ENCODE measurements at regions not wholly inside any gene's neighbourhood (a gene's known extent, or its start where the extent isn't known, plus 50 kb on each side); places are given as distances from the start of the nearest gene placed in this dataset.
A peak's percentile ranks its signal among the peaks of the same experiment; 100 is the strongest.

DNA sequence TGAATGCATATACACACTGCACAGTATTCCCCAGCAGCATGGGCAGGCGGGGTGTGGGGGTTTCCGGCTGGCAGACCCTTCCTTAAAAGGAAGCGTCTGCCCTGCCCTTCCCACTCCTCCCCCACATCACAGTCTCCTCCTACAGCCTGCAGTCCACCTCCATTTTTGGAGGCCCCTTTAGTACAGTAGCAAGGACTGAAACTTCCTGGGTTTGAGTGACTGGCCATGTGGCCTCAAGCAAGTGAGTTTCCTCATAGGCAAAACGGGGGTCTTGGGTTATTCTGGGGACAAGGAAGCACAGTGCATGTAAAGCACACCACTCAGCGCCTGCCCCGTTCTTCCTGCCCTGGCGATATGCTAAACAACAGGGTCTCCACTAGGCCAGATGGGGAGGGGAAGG is 62.1 kb upstream of the COL13A1 start:
- H3K27ac ChIP-seq, result no peak overlapping the region
- no peak for TF ChIP-seq CTCF (IDR thresholded peaks at IDR 0.05)
- TF ChIP-seq POLR2A (IDR thresholded peaks at IDR 0.05), result no peak
- DNase-seq, result no peak
- H3K4me3 ChIP-seq, result no peak overlapping the region
- peaks cover 0 to 4% (median 0%) of the 10 kb centered on the region in 9 donors for H3K27me3 ChIP-seq
- intact Hi-C loops (cut with DNase I), result loop anchor here in 2 of 10 donors (5.0 to 10.0 kb wide), 3 partner anchors 58 to 175 kb away; no protein-coding TSS in a partner anchor
- peak in 1 of 4 donors; percentile 3 for ATAC-seq
- 63 to 73% (median 69%) methylated on average over 7 of the region's 7 CpGs for WGBS, 4 donors
- H3K4me1 ChIP-seq, result peaks cover 0 to 23% (median 1%) of the 10 kb centered on the region in 12 donors
- H3K36me3 ChIP-seq, result no peaks in the 10 kb centered on the region
- no peaks in the 10 kb centered on the region for H3K9me3 ChIP-seq

GRCh38 chr10:69740126-69740525 is 61.6 kb upstream of the COL13A1 start:
- H3K4me1 ChIP-seq, result peaks cover 0 to 23% (median 1%) of the 10 kb centered on the region in 12 donors
- no peak overlapping the region for H3K27ac ChIP-seq
- H3K4me3 ChIP-seq, result no peak overlapping the region
- intact Hi-C loops (cut with DNase I), result loop anchor here in 1 of 10 donors (5.0 kb wide), 1 partner anchor 172 kb away; no protein-coding TSS in a partner anchor
- WGBS, 4 donors, result 79 to 90% (median 85%) methylated on average over 3 of the region's 3 CpGs
- no peaks in the 10 kb centered on the region for H3K9me3 ChIP-seq
- no peak for DNase-seq
- H3K27me3 ChIP-seq, result peaks cover 0 to 4% (median 0%) of the 10 kb centered on the region in 9 donors
- H3K36me3 ChIP-seq, result no peaks in the 10 kb centered on the region
- TF ChIP-seq CTCF (IDR thresholded peaks at IDR 0.05) (no peak), POLR2A (IDR thresholded peaks at IDR 0.05) (no peak)
- ATAC-seq, result no peak

GRCh38 chr10:69741252-69741651 is 60.5 kb upstream of the COL13A1 start:
- Histone ChIP-seq H3K4me1 (peaks cover 0 to 19% (median 1%) of the 10 kb centered on the region in 12 donors), H3K36me3 (no peaks in the 10 kb centered on the region), H3K9me3 (no peaks in the 10 kb centered on the region), H3K4me3 (no peak overlapping the region), H3K27ac (no peak overlapping the region), H3K27me3 (peaks cover 0 to 4% (median 0%) of the 10 kb centered on the region in 9 donors)
- DNase-seq (no peak), ATAC-seq (no peak)
- no peak for TF ChIP-seq POLR2A (IDR thresholded peaks at IDR 0.05)
- TF ChIP-seq CTCF (IDR thresholded peaks at IDR 0.05), result no peak
- intact Hi-C loops (cut with DNase I), result loop anchor here in 1 of 10 donors (5.0 kb wide), 1 partner anchor 171 kb away; no protein-coding TSS in a partner anchor
- 84 to 100% (median 92%) methylated on average over 1 of the region's 1 CpG for WGBS, 4 donors

GRCh38 chr10:69741671-69742355 is 59.9 kb upstream of the COL13A1 start:
- ATAC-seq, result no peak
- no peak for DNase-seq
- WGBS, 4 donors, result 80 to 88% (median 84%) methylated on average over 5 of the region's 5 CpGs
- Histone ChIP-seq H3K27ac (no peak overlapping the region), H3K9me3 (no peaks in the 10 kb centered on the region), H3K4me3 (no peak overlapping the region), H3K36me3 (no peaks in the 10 kb centered on the region), H3K27me3 (peaks cover 0 to 4% (median 0%) of the 10 kb centered on the region in 9 donors), H3K4me1 (peaks cover 0 to 19% (median 1%) of the 10 kb centered on the region in 12 donors)
- intact Hi-C loops (cut with DNase I), result loop anchor here in 1 of 10 donors (5.0 kb wide), 1 partner anchor 170 kb away; no protein-coding TSS in a partner anchor
- TF ChIP-seq POLR2A (IDR thresholded peaks at IDR 0.05) (no peak), CTCF (IDR thresholded peaks at IDR 0.05) (no peak)

Measured in heart left ventricle (tissue), 16 donors.